COR-L47 (cell line): ENCODE measurements at regions not wholly inside any gene's neighbourhood (a gene's known extent, or its start where the extent isn't known, plus 50 kb on each side); places are given as distances from the start of the nearest gene placed in this dataset.

Source experiments
- DNase-seq: peaks from one replicate; lab custom pipeline; 2025; lab: John Stamatoyannopoulos, UW

- DNase-seq = no peak
Measured at GRCh38 chr15:55026381-55026780, 170.4 kb downstream of the RSL24D1 start.

DNA sequence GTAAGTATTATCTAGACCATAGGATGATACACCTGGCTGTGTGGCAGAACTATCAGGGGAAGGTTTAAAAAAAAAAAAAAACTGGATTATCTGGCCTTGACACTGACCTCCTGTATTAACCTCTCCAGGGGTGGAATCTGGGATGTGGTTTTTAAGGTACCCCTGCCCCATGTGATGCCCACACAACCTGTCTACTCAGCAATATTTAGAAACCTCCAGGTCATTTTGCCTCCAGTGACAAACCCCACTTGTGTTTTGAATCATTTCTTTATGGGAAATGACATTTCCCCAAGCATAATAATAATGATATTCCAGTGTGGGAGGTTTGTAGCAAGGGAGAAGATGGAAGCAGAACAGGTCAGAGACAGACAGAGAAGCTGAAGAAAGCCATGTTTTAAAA, 179.1 kb downstream of the RSL24D1 start:
- no peak for DNase-seq

- DNase-seq = no peak
Measured at GRCh38 chr15:55016225-55016624, 180.5 kb downstream of the RSL24D1 start.

GRCh38 chr15:55015093-55015445, 181.7 kb downstream of the RSL24D1 start:
- no peak for DNase-seq

GRCh38 chr15:55014391-55015092, 182.2 kb downstream of the RSL24D1 start:
- no peak for DNase-seq

GRCh38 chr15:55008421-55008820, 188.3 kb downstream of the RSL24D1 start:
- no peak for DNase-seq

DNA sequence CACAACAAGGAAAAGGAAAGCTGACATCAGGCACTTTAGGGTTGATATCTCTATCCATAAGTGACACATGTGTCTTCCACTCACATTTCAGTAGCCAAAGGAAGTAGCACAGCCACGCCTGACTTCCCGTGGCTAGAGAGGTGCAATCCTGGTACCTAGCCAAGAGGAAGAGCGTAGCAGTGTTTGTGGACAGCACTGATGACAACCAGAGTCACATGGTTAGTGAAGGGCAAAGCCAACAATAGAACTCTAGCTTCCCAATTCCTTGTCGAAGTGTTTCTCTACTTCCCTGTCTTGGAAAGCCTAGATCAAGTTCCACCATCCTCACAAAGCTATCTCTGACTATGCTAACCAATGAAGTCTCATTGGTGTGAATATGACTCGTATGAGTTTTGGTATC, 189.2 kb downstream of the RSL24D1 start:
- DNase-seq = no peak

GRCh38 chr15:55005679-55006078, 191.1 kb downstream of the RSL24D1 start:
- DNase-seq = no peak

GRCh38 chr15:55003965-55004873, 192.5 kb downstream of the RSL24D1 start:
- no peak for DNase-seq

GRCh38 chr15:54998661-54999060, 198.1 kb downstream of the RSL24D1 start:
- no peak for DNase-seq

- no peak for DNase-seq
Measured at GRCh38 chr15:54990793-54991192, 205.9 kb downstream of the RSL24D1 start.

DNA sequence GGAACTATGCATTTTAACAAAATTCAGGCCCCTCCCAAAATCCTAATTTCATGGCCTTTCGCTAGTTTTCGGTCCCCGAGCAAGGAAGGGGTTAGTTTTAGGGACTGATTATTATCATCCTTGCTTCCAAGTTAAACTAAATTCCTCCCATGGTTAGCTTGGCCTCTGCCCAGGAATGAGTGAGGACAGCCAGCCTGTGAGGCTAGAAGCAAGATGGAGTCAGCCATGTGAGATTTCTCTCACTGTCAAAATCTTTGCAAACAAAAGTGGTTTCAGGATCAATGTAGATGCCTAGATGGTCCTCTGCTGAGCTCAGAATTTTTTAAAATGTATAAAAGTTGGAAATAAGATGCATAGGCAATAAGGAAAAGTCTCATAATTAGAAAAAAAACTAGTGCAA, 208.9 kb downstream of the RSL24D1 start:
- DNase-seq = no peak

DNA sequence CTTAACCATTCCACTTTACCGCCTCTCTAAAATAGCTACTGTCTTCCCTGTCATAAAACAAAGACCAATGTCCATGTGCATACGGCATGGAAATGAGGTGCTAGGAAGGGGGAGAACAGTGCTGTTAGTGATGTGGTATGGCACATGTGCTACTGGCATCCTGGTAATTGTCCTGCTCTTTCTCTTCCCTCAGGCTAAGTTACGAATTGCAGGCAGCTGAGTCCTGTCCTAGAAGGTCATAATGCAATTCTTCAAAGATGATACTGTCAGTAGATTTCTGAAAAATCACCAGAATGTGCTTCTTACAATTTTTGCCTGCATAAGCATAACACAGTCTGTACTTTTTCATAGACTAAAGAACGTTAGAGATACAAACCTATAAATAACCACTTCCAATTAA, 216.8 kb downstream of the RSL24D1 start:
- DNase-seq = no peak

DNA sequence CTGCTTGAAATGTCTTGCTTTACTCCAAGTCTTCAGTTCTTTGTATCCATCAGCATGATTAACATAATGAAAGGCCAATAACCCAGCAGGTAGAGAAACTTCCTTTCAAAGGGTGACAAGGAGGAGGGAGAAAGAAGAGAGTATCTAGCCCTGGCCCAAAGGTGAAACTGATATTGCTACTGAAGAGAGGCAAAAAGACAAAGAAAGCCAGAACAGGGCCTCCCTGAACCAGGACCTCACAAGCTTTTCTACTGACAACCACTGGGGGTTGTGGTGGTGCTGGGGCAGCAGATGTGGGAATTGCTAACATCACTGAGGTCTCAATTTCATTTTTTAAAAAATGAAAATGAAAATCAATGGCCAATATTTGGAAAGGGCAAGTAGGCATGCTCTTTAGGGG, 234.1 kb downstream of the RSL24D1 start:
- DNase-seq = no peak

GRCh38 chr15:54960266-54960665, 236.5 kb downstream of the RSL24D1 start:
- no peak for DNase-seq

DNA sequence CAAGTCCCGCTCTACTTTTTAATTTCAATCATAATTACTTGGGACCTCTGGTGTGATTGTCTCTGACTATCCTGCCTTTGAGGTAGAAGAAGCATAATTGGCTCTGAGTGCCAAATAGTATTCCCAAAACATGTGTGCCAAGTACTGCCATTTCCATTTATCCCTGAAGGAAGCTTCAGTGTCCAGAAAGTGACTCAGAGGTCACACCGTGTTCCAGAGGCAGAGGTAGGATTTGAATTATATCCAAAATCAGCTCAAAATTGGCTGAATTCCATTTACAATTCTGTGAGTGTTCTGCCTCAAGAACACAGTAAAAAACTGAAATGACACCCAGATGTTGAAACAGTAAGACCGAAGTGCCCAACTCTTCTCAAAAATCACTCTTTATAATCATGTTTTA, 255.3 kb downstream of the RSL24D1 start:
- DNase-seq = no peak

DNA sequence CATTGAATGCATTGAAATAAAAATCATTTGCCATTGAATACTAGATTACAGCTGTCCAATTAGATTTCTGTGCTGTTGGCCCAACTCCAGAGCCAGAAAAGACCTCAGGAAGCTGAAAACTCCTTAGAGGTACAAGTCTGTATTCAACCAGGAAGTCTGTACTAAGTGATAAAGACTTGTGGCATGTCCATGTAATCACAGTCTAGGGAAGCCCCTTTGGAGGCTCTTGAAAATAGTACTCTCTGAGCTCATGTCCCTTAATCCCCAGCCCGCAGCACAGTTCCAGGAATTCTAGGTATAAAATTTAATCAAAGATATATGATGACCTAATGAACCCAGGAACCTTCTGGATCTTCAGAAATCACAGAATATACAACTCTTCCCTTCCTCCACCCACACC, 279.4 kb downstream of the RSL24D1 start:
- no peak for DNase-seq

DNA sequence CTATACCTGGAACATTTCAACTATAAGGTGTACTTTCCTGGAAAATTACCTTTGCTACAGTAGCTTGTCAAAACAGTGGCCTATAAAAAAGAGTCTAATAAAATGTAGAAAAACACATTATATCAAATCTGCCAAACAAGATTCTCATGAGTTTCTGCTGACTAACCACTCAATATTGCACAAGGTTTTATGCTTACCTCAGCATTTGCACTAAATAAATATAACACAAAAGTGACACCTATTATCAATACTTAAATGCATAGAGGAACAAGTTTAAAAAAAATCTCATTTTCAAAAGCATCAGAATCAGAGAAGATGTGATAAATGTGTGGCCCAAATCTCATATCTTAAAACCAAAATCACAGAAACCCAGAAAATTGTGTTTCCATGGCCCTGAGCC, 281.4 kb downstream of the RSL24D1 start:
- no peak for DNase-seq

DNA sequence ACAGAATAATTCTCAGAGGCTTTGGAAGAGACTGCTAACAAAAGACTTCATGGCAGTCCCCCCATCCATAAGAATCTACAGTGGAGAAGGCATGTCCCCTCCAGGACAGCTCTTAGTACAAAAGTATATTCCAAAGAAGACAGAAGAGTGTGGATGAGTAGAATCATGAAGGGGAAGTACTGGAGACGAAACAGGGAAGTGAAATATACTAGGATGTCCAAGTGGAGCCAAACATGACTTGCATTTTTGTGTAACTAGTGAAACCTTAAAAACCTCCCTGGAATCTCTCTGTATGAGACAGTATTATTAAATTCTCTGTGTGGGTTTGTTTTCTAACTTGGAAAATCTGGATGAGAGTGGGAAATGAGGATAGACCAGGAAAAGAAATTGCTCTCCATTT, 312.4 kb downstream of the RSL24D1 start:
- no peak for DNase-seq

DNA sequence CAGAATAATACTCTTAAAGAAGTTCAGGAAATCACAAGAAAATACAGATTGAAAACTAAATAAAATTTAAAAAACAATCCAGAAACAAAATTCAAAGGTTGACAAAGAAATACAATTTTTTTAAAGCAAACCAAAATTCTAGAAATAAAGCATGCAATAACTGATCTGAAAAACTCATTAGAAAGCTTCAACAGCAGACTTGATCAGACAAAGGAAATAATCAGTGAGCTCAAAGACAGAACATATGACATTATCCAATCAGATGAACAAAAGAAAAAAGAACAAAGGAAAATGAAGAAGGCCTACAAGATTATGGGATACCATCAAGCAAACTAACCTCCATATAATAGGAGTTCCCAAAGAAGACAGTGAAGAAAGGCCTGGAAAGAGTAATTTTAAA, 336.8 kb downstream of the RSL24D1 start:
- no peak for DNase-seq

- DNase-seq = no peak
Measured at GRCh38 chr15:54854667-54855066, 342.1 kb downstream of the RSL24D1 start.

GRCh38 chr15:54850101-54850500, 346.6 kb downstream of the RSL24D1 start:
- DNase-seq = no peak

DNA sequence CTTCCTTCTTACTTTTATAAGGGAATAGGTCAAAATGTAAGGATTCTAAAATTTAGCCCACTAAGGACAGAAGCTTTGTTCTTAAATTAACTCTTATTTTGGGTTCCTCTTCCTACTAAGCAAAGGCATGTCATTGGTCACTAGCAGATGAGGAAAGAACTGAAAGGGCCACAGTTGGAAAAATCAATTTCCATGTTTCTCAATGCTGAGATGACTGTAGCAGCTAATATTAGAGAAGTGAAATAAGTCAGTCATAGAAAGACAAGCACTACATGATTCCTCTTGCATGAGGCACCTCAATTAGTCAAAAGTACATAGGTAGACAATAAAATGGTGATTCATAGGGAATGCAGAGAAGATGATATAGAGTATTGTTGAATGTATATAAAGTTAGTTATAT, 353.7 kb downstream of the RSL24D1 start:
- no peak for DNase-seq
